ENCODE measurements at regions not wholly inside any gene's neighbourhood (a gene's known extent, or its start where the extent isn't known, plus 50 kb on each side); places are given as distances from the start of the nearest gene placed in this dataset.
"Not testable (repeated sequence)": the region's sequence is repeated elsewhere in the genome, so short reads cannot be mapped to it uniquely, and the experiment has no call there.

DNA sequence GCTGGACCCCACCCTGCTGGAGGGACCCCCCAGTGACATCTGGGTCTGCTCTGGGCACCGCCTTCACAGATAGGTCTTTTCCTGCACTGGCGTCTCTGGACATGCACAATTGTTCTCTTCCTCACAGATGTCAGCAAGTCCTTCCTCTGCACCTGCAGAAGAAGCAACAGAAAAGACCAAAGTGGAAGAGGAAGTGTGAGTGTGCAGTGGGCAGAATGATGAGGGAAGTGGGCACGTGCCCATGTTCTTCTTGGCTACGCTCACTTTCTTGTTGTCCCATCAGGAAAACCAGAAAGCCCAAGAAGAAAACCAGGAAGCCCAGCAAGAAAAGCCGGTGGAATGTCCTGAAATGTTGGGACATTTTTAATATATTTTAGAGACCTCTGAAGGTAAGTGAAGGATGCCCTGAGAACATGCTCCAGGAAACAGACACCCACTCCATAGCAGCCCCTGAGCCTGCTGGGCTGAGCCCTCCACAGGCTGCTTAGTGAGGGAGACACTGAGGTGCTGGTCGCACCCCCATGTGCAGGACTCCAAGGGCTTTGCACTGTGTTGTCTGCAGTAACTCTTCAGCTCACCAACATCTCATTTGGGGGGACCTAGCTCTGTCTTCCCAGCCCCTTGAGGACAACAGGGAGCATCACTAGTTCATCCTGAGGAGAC, 124.4 kb upstream of the SIMC1 start:
- TF ChIP-seq, protein P1, sequence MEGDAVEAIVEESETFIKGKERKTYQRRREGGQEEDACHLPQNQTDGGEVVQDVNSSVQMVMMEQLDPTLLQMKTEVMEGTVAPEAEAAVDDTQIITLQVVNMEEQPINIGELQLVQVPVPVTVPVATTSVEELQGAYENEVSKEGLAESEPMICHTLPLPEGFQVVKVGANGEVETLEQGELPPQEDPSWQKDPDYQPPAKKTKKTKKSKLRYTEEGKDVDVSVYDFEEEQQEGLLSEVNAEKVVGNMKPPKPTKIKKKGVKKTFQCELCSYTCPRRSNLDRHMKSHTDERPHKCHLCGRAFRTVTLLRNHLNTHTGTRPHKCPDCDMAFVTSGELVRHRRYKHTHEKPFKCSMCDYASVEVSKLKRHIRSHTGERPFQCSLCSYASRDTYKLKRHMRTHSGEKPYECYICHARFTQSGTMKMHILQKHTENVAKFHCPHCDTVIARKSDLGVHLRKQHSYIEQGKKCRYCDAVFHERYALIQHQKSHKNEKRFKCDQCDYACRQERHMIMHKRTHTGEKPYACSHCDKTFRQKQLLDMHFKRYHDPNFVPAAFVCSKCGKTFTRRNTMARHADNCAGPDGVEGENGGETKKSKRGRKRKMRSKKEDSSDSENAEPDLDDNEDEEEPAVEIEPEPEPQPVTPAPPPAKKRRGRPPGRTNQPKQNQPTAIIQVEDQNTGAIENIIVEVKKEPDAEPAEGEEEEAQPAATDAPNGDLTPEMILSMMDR (IDR thresholded peaks at IDR 0.05) = not testable (repeated sequence)
- not testable (repeated sequence) for TF ChIP-seq POLR2A (IDR thresholded peaks at IDR 0.05)
